CD4-positive, alpha-beta T cell treated with Interleukin-21 for 1 hour (primary cell): ENCODE measurements at regions not wholly inside any gene's neighbourhood (a gene's known extent, or its start where the extent isn't known, plus 50 kb on each side); places are given as distances from the start of the nearest gene placed in this dataset.
"Not testable (repeated sequence)": the region's sequence is repeated elsewhere in the genome, so short reads cannot be mapped to it uniquely, and the experiment has no call there.

ENCODE experiments used
- DNase-seq: peaks from one replicate; pipeline ENCODE4 v3.0.0-alpha.2; 2020

- no peak for DNase-seq
Measured at GRCh38 chr7:34337163-34337562, 320.9 kb upstream of the NPSR1 start.

- no peak for DNase-seq
Measured at GRCh38 chr7:34338961-34339526, 319.0 kb upstream of the NPSR1 start.

GRCh38 chr7:34341326-34341725, 316.7 kb upstream of the NPSR1 start:
- DNase-seq = no peak

GRCh38 chr7:34342387-34342786, 315.6 kb upstream of the NPSR1 start:
- no peak for DNase-seq

GRCh38 chr7:34343667-34344066, 314.4 kb upstream of the NPSR1 start:
- no peak for DNase-seq

- no peak for DNase-seq
Measured at GRCh38 chr7:34354011-34354410, 304.0 kb upstream of the NPSR1 start.

GRCh38 chr7:34354899-34355298, 303.1 kb upstream of the NPSR1 start:
- no peak for DNase-seq

GRCh38 chr7:34357068-34357467, 300.9 kb upstream of the NPSR1 start:
- DNase-seq = no peak

GRCh38 chr7:34357946-34358345, 300.1 kb upstream of the NPSR1 start:
- DNase-seq = no peak

- DNase-seq = not testable (repeated sequence)
Measured at GRCh38 chr7:34358578-34358977, 299.4 kb upstream of the NPSR1 start.

GRCh38 chr7:34361663-34362250, 296.3 kb upstream of the NPSR1 start:
- DNase-seq = no peak

- no peak for DNase-seq
Measured at GRCh38 chr7:34362621-34363020, 295.4 kb upstream of the NPSR1 start.

- DNase-seq = no peak
Measured at GRCh38 chr7:34364130-34364529, 293.9 kb upstream of the NPSR1 start.

- no peak for DNase-seq
Measured at GRCh38 chr7:34365011-34365410, 293.0 kb upstream of the NPSR1 start.

- DNase-seq = no peak
Measured at GRCh38 chr7:34365611-34366010, 292.4 kb upstream of the NPSR1 start.

GRCh38 chr7:34371922-34372321, 286.1 kb upstream of the NPSR1 start:
- no peak for DNase-seq

GRCh38 chr7:34373940-34374339, 284.1 kb upstream of the NPSR1 start:
- DNase-seq = no peak

- DNase-seq = no peak
Measured at GRCh38 chr7:34382166-34382893, 275.7 kb upstream of the NPSR1 start.

GRCh38 chr7:34385384-34385783, 272.6 kb upstream of the NPSR1 start:
- no peak for DNase-seq

GRCh38 chr7:34389332-34390078, 268.5 kb upstream of the NPSR1 start:
- no peak for DNase-seq

GRCh38 chr7:34390103-34390502, 267.9 kb upstream of the NPSR1 start:
- DNase-seq = no peak

GRCh38 chr7:34392972-34393371, 265.0 kb upstream of the NPSR1 start:
- no peak for DNase-seq

- DNase-seq = no peak
Measured at GRCh38 chr7:34396437-34397064, 261.5 kb upstream of the NPSR1 start.
